ENCODE measurements at regions not wholly inside any gene's neighbourhood (a gene's known extent, or its start where the extent isn't known, plus 50 kb on each side); places are given as distances from the start of the nearest gene placed in this dataset.

GRCh38 chr2:193580176-193580950, 1385.6 kb upstream of the TMEFF2 start:
- no peak overlapping the region for H3K4me3 ChIP-seq (ENCODE audit: low read depth, low read length)
- DNase-seq (ENCODE audit: low read depth), result no peak
- TF ChIP-seq CTCF (IDR thresholded peaks at IDR 0.05; ENCODE audit: insufficient read depth, low read depth, low read length), result no peak

GRCh38 chr2:193566886-193567285, 1372.2 kb upstream of the TMEFF2 start:
- H3K4me3 ChIP-seq (ENCODE audit: low read depth, low read length), result no peak overlapping the region
- no peak for TF ChIP-seq CTCF (IDR thresholded peaks at IDR 0.05; ENCODE audit: insufficient read depth, low read depth, low read length)
- DNase-seq (ENCODE audit: low read depth), result no peak

- no peak overlapping the region for H3K4me3 ChIP-seq (ENCODE audit: low read depth, low read length)
- peak; percentile 7 for DNase-seq (ENCODE audit: low read depth)
- no peak for TF ChIP-seq CTCF (IDR thresholded peaks at IDR 0.05; ENCODE audit: insufficient read depth, low read depth, low read length)
These were observed 1371.5 kb upstream of the TMEFF2 start for GRCh38 chr2:193566276-193566675.

GRCh38 chr2:193562031-193562430, 1367.3 kb upstream of the TMEFF2 start:
- no peak for TF ChIP-seq CTCF (IDR thresholded peaks at IDR 0.05; ENCODE audit: insufficient read depth, low read depth, low read length)
- no peak for DNase-seq (ENCODE audit: low read depth)
- no peak overlapping the region for H3K4me3 ChIP-seq (ENCODE audit: low read depth, low read length)

- H3K4me3 ChIP-seq (ENCODE audit: low read depth, low read length), result no peak overlapping the region
- no peak for TF ChIP-seq CTCF (IDR thresholded peaks at IDR 0.05; ENCODE audit: insufficient read depth, low read depth, low read length)
- DNase-seq (ENCODE audit: low read depth), result no peak
These were observed 1366.3 kb upstream of the TMEFF2 start for GRCh38 chr2:193561054-193561453.

- H3K4me3 ChIP-seq (ENCODE audit: low read depth, low read length), result no peak overlapping the region
- no peak for TF ChIP-seq CTCF (IDR thresholded peaks at IDR 0.05; ENCODE audit: insufficient read depth, low read depth, low read length)
- no peak for DNase-seq (ENCODE audit: low read depth)
These were observed 1362.2 kb upstream of the TMEFF2 start for GRCh38 chr2:193556766-193557470.

All from fibroblast of villous mesenchyme (primary cell).